GM12878 (cell line): ENCODE measurements at regions not wholly inside any gene's neighbourhood (a gene's known extent, or its start where the extent isn't known, plus 50 kb on each side); places are given as distances from the start of the nearest gene placed in this dataset.
A peak's percentile ranks its signal among the peaks of the same experiment; 100 is the strongest.

Experiments
- ATAC-seq: fragments of 200-7000 bp; cut with Tn5 transposase; 3 replicates; pipeline ENCODE4 v1.9.1; 2020; ENCODE audit warnings: mild to moderate bottlenecking, moderate library complexity
- BruUV-seq: library from RNA; stranded (reverse); fragments of 400-500 nt; replicated peaks from 2 replicates; lab custom pipeline; 2021; lab: Mats Ljungman, UMichigan
- CTCF ChIA-PET: fragments of 300-600 bp; sonication (Branson Sonifier 250); formaldehyde crosslinking; extraction: SDS; loops from one replicate; lab custom pipeline; 2021; ENCODE audit warnings: inconsistent platforms; lab: Yijun Ruan, JAX
- POLR2A ChIA-PET: fragments of 350-600 bp; formaldehyde crosslinking; extraction: SDS; loops from one replicate; lab custom pipeline; 2021; ENCODE audit warnings: inconsistent platforms; lab: Charles Lee
- RAD21 ChIA-PET: fragments of 300-600 bp; sonication (Branson Sonifier 250); formaldehyde crosslinking; loops from one replicate; lab custom pipeline; 2023; ENCODE audit warnings: antibody characterized with exemption; ENCODE audit not compliant: unreplicated experiment; lab: Charles Lee
- SMC1A ChIA-PET: fragments of 300-600 bp; sonication (Branson Sonifier 250); formaldehyde crosslinking; loops from one replicate; lab custom pipeline; 2023; ENCODE audit not compliant: unreplicated experiment, uncharacterized antibody; lab: Charles Lee
- DNase-seq: peaks from one replicate; pipeline ENCODE4 v3.0.0-alpha.2; 2011; ENCODE audit warnings: low read depth, low spot score
- FAIRE-seq: peaks from 3 replicates; lab custom pipeline; 2011; peaks lifted over from hg19 to GRCh38; lab: Jason Lieb, UNC
- H2AFZ ChIP-seq: 2 replicates; pipeline ENCODE4 v1.6.0; 2011; ENCODE audit warnings: low read depth, low read length, control low read depth; ENCODE audit not compliant: control insufficient read depth
- H3K27ac ChIP-seq: 2 replicates; pipeline ENCODE4 v1.5.1; 2011; ENCODE audit warnings: control low read depth; ENCODE audit not compliant: control insufficient read depth, insufficient read depth
- H3K27me3 ChIP-seq, 2 experiments: replicated peaks in 1 of 2; 2 replicates each; pipeline versions ENCODE4 v1.6.0 to v1.6.1; 2011; ENCODE audit warnings: low read length in 1 of 2; ENCODE audit not compliant: control insufficient read depth in 2 of 2, insufficient read depth in 2 of 2
- H3K36me3 ChIP-seq, 2 experiments: 2 replicates each; pipeline ENCODE4 v1.5.1; 2011; ENCODE audit warnings: low read length in 1 of 2; ENCODE audit not compliant: control insufficient read depth in 2 of 2, insufficient read depth in 2 of 2
- H3K4me1 ChIP-seq: 2 replicates; pipeline ENCODE4 v1.6.1; 2011; ENCODE audit warnings: mild to moderate bottlenecking, low read length, moderate library complexity, mixed read lengths; ENCODE audit not compliant: control insufficient read depth, insufficient read depth
- H3K4me2 ChIP-seq: 2 replicates; pipeline ENCODE4 v1.6.0; 2011; ENCODE audit warnings: control low read depth; ENCODE audit not compliant: control insufficient read depth, insufficient read depth
- H3K4me3 ChIP-seq: fragments of 200-600 bp; sonication (generic); 2 replicates; pipeline ENCODE4 v1.5.1; 2016
- H3K79me2 ChIP-seq: 2 replicates; pipeline ENCODE4 v1.6.0; 2011; ENCODE audit warnings: low read length; ENCODE audit not compliant: control insufficient read depth, insufficient read depth
- H3K9ac ChIP-seq: 2 replicates; pipeline ENCODE4 v1.8.0; 2011; ENCODE audit warnings: low read length, control low read depth, mixed read lengths; ENCODE audit not compliant: control insufficient read depth, insufficient read depth
- H3K9me3 ChIP-seq: replicated peaks from 3 replicates; pipeline ENCODE4 v1.5.1; 2011; ENCODE audit warnings: mild to moderate bottlenecking, low read length; ENCODE audit not compliant: control insufficient read depth, insufficient read depth
- H4K20me1 ChIP-seq: 2 replicates; pipeline ENCODE4 v1.6.0; 2011; ENCODE audit not compliant: control insufficient read depth, insufficient read depth
- EP300 ChIP-seq, 2 experiments: fragments of 150-350 bp in 1 of 2; IDR thresholded peaks; 2 replicates each; pipeline ENCODE4 v1.6.1; 2011 to 2012; ENCODE audit warnings: low read depth in 2 of 2, low read length in 2 of 2, borderline replicate concordance in 1 of 2, improper control_type of control experiment in 1 of 2, inconsistent platforms in 1 of 2; ENCODE audit not compliant: control insufficient read depth in 1 of 2
- NBN ChIP-seq: fragments of 450-650 bp; IDR thresholded peaks from 2 replicates; pipeline ENCODE4 v1.6.1; 2016
- WGBS: methylation state at CpG from one replicate; pipeline ENCODE4 v1.1.6; 2016; ENCODE audit warnings: low lambda C conversion rate; ENCODE audit not compliant: insufficient replicate concordance, insufficient coverage; ENCODE audit errors: missing lambda C conversion rate; 5-methylcytosine and 5-hydroxymethylcytosine counted together
- in situ Hi-C: fragments of 300-500 bp; cut with MboI; formaldehyde crosslinking; loops from 9 replicates; pipeline ENCODE4 v1.14.3; 2018; ENCODE audit warnings: mixed read lengths
- intact Hi-C: fragments of 100-400 bp; cut with micrococcal nuclease; formaldehyde crosslinking; loops from one replicate; pipeline ENCODE4 v1.14.2; 2022; ENCODE audit not compliant: unreplicated experiment
- TF ChIP-seq, protein P1 (sequence below): fragments of 450-650 bp; IDR thresholded peaks from 2 replicates; pipeline ENCODE4 v1.6.1; 2017; ENCODE audit warnings: mild to moderate bottlenecking, moderate library complexity

GRCh38 chrX:34521563-34521962 lies 135.5 kb downstream of the TMEM47 start:
- ChIA-PET CTCF (interaction anchor here (1.0 kb wide), 1 partner anchor 376 kb away, joined by 3 read pairs; no protein-coding TSS in a partner anchor), RAD21 (interaction anchor here (0.6 kb wide), 1 partner anchor 152 kb away, joined by 3 read pairs; no protein-coding TSS in a partner anchor), POLR2A (no interaction called here), SMC1A (interaction anchor here (0.8 to 1.6 kb wide), 2 partner anchors 9 to 30 kb away, joined by 3 to 5 read pairs; no protein-coding TSS in a partner anchor)
- Histone ChIP-seq H2AFZ (no peak overlapping the region), H3K9me3 (no peaks in the 10 kb centered on the region), H3K27me3 (no peaks in the 10 kb centered on the region), H3K79me2 (no peaks in the 10 kb centered on the region), H3K4me3 (no peak overlapping the region), H4K20me1 (no peaks in the 10 kb centered on the region), H3K36me3 (no peaks in the 10 kb centered on the region), H3K4me2 (no peak overlapping the region), H3K9ac (no peak overlapping the region), H3K27ac (no peak overlapping the region), H3K4me1 (no peaks in the 10 kb centered on the region)
- in situ Hi-C loops (no loop called here), intact Hi-C loops (no loop called here)
- no TSS peak for BruUV-seq
- ATAC-seq (peak; percentile 46; the same call in 1 of the 3 replicates), DNase-seq (no peak), FAIRE-seq (no peak)
- 0% methylated on average over 2 of the region's 2 CpGs for WGBS
- no peak for TF ChIP-seq EP300 (IDR thresholded peaks at IDR 0.05; ENCODE audit: borderline replicate concordance in 1 of 2, control insufficient read depth in 1 of 2, low read depth in 2 of 2, low read length in 2 of 2)
- TF ChIP-seq, protein P1, sequence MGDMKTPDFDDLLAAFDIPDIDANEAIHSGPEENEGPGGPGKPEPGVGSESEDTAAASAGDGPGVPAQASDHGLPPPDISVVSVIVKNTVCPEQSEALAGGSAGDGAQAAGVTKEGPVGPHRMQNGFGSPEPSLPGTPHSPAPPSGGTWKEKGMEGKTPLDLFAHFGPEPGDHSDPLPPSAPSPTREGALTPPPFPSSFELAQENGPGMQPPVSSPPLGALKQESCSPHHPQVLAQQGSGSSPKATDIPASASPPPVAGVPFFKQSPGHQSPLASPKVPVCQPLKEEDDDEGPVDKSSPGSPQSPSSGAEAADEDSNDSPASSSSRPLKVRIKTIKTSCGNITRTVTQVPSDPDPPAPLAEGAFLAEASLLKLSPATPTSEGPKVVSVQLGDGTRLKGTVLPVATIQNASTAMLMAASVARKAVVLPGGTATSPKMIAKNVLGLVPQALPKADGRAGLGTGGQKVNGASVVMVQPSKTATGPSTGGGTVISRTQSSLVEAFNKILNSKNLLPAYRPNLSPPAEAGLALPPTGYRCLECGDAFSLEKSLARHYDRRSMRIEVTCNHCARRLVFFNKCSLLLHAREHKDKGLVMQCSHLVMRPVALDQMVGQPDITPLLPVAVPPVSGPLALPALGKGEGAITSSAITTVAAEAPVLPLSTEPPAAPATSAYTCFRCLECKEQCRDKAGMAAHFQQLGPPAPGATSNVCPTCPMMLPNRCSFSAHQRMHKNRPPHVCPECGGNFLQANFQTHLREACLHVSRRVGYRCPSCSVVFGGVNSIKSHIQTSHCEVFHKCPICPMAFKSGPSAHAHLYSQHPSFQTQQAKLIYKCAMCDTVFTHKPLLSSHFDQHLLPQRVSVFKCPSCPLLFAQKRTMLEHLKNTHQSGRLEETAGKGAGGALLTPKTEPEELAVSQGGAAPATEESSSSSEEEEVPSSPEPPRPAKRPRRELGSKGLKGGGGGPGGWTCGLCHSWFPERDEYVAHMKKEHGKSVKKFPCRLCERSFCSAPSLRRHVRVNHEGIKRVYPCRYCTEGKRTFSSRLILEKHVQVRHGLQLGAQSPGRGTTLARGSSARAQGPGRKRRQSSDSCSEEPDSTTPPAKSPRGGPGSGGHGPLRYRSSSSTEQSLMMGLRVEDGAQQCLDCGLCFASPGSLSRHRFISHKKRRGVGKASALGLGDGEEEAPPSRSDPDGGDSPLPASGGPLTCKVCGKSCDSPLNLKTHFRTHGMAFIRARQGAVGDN, result no peak
- no peak for TF ChIP-seq NBN
